Mucosa of rectum (tissue), 2 donors: ENCODE measurements at regions not wholly inside any gene's neighbourhood (a gene's known extent, or its start where the extent isn't known, plus 50 kb on each side); places are given as distances from the start of the nearest gene placed in this dataset.

Source experiments
- H3K27ac ChIP-seq, 2 donors: one replicate each; pipeline ENCODE4 v1.7.0; 2013; ENCODE audit warnings: inconsistent platforms in 2 of 2, low read depth in 2 of 2, low read length in 2 of 2
- H3K27me3 ChIP-seq, 2 donors: one replicate each; pipeline ENCODE4 v1.7.0; 2013; ENCODE audit warnings: low read length in 2 of 2; ENCODE audit not compliant: control insufficient read depth in 2 of 2, insufficient read depth in 2 of 2
- H3K36me3 ChIP-seq, 2 donors: one replicate each; pipeline ENCODE4 v1.7.0; 2013; ENCODE audit warnings: low read length in 2 of 2; ENCODE audit not compliant: control insufficient read depth in 2 of 2, insufficient read depth in 2 of 2
- H3K4me1 ChIP-seq, 2 donors: one replicate each; pipeline ENCODE4 v1.7.0; 2013; ENCODE audit warnings: low read length in 2 of 2, mild to moderate bottlenecking in 1 of 2; ENCODE audit not compliant: control insufficient read depth in 2 of 2, insufficient read depth in 2 of 2
- H3K4me3 ChIP-seq, 2 donors: one replicate each; pipeline ENCODE4 v1.7.0; 2013; ENCODE audit warnings: low read length in 2 of 2
- H3K9ac ChIP-seq, 2 donors: one replicate each; pipeline ENCODE4 v1.7.0; 2013; ENCODE audit warnings: low read length in 2 of 2, low read depth in 1 of 2, mild to moderate bottlenecking in 1 of 2
- H3K9me3 ChIP-seq, 2 donors: one replicate each; pipeline ENCODE4 v1.7.0; 2013; ENCODE audit warnings: low read length in 2 of 2; ENCODE audit not compliant: control insufficient read depth in 2 of 2
- donor health status: healthy.
- donor health status: Normal muscosa, but diverticular disease.

- Histone ChIP-seq H3K27me3 (no peaks in the 10 kb centered on the region), H3K4me1 (no peaks in the 10 kb centered on the region), H3K4me3 (no peak overlapping the region), H3K27ac (no peak overlapping the region), H3K9ac (no peak overlapping the region), H3K9me3 (no peaks in the 10 kb centered on the region), H3K36me3 (no peaks in the 10 kb centered on the region)
These were observed 58.7 kb upstream of the DDX18 start for GRCh38 chr2:117755768-117756167.

GRCh38 chr2:117760916-117761315 is 53.6 kb upstream of the DDX18 start:
- Histone ChIP-seq H3K9me3 (no peaks in the 10 kb centered on the region), H3K27me3 (no peaks in the 10 kb centered on the region), H3K36me3 (no peaks in the 10 kb centered on the region), H3K27ac (no peak overlapping the region), H3K4me1 (no peaks in the 10 kb centered on the region), H3K9ac (no peak overlapping the region), H3K4me3 (no peak overlapping the region)

- H3K9me3 ChIP-seq: no peaks in the 10 kb centered on the region
- no peak overlapping the region for H3K27ac ChIP-seq
- no peaks in the 10 kb centered on the region for H3K36me3 ChIP-seq
- no peak overlapping the region for H3K4me3 ChIP-seq
- no peaks in the 10 kb centered on the region for H3K27me3 ChIP-seq
- no peaks in the 10 kb centered on the region for H3K4me1 ChIP-seq
- no peak overlapping the region for H3K9ac ChIP-seq
These were observed 52.0 kb upstream of the DDX18 start for GRCh38 chr2:117762454-117762853.

GRCh38 chr2:117763804-117764203 is 50.7 kb upstream of the DDX18 start:
- no peaks in the 10 kb centered on the region for H3K4me1 ChIP-seq
- H3K9ac ChIP-seq: no peak overlapping the region
- no peak overlapping the region for H3K27ac ChIP-seq
- no peak overlapping the region for H3K4me3 ChIP-seq
- H3K27me3 ChIP-seq: no peaks in the 10 kb centered on the region
- H3K36me3 ChIP-seq: no peaks in the 10 kb centered on the region
- H3K9me3 ChIP-seq: no peaks in the 10 kb centered on the region
